DND-41 (cell line): ENCODE measurements at regions not wholly inside any gene's neighbourhood (a gene's known extent, or its start where the extent isn't known, plus 50 kb on each side); places are given as distances from the start of the nearest gene placed in this dataset.

Experiments
- CTCF ChIP-seq: IDR thresholded peaks from 2 replicates; pipeline ENCODE4 v1.5.1; 2012; ENCODE audit warnings: borderline replicate concordance, low read length, moderate library complexity, mild to moderate bottlenecking; ENCODE audit not compliant: poor library complexity, severe bottlenecking; ENCODE audit errors: extremely low read depth
- EZH2 ChIP-seq: IDR thresholded peaks from 3 replicates; pipeline ENCODE4 v1.6.1; 2012; ENCODE audit warnings: borderline replicate concordance, low read depth, mild to moderate bottlenecking, moderate library complexity, low read length, inconsistent platforms; ENCODE audit not compliant: severe bottlenecking

GRCh38 chr16:65196420-65197075, 74.7 kb upstream of the CDH11 start:
- TF ChIP-seq CTCF (no peak), EZH2 (no peak)
